Caco-2 (cell line): ENCODE measurements at regions not wholly inside any gene's neighbourhood (a gene's known extent, or its start where the extent isn't known, plus 50 kb on each side); places are given as distances from the start of the nearest gene placed in this dataset.

Experiments used
- BruUV-seq: library from RNA; stranded (reverse); fragments of 400-500 nt; replicated peaks from 2 replicates; lab custom pipeline; 2021; lab: Mats Ljungman, UMichigan
- CTCF ChIA-PET: fragments of 300-600 bp; sonication (Branson Sonifier 250); formaldehyde crosslinking; loops from one replicate; lab custom pipeline; 2022; ENCODE audit warnings: antibody characterized with exemption; lab: Charles Lee
- POLR2A ChIA-PET: fragments of 300-600 bp; sonication (Branson Sonifier 250); formaldehyde crosslinking; loops from one replicate; lab custom pipeline; 2022; ENCODE audit warnings: antibody characterized with exemption; lab: Charles Lee
- DNase-seq, 2 experiments: peaks; one replicate each; pipeline versions ENCODE4 v3.0.0 to v3.0.0-alpha.2; 2020 to 2022
- H3K27me3 ChIP-seq: replicated peaks from 2 replicates; pipeline ENCODE4 v1.6.0; 2011; ENCODE audit warnings: low read length; ENCODE audit not compliant: control insufficient read depth, insufficient read depth
- H3K36me3 ChIP-seq: 2 replicates; pipeline ENCODE4 v1.5.1; 2011; ENCODE audit warnings: low read length; ENCODE audit not compliant: control insufficient read depth, insufficient read depth
- H3K4me1 ChIP-seq: fragments of 250-450 bp; sonication (Bioruptor Pico); 2 replicates; pipeline ENCODE4 v1.5.1; 2020; ENCODE audit warnings: mild to moderate bottlenecking
- H3K4me3 ChIP-seq: 2 replicates; pipeline ENCODE4 v1.5.1; 2011; ENCODE audit warnings: low read depth, mild to moderate bottlenecking, control low read depth, low read length
- H3K9me3 ChIP-seq: fragments of 250-450 bp; sonication (Bioruptor Pico); 2 replicates; pipeline ENCODE4 v1.5.1; 2020; ENCODE audit warnings: mild to moderate bottlenecking, moderate library complexity
- H3K27ac Mint-ChIP-seq: one replicate; pipeline ENCODE4 v1.8.0; 2022; ENCODE audit warnings: mixed read lengths; ENCODE audit not compliant: unreplicated experiment
- H3K27me3 Mint-ChIP-seq: one replicate; pipeline ENCODE4 v1.8.0; 2022; ENCODE audit warnings: mixed read lengths; ENCODE audit not compliant: insufficient read depth, unreplicated experiment
- H3K36me3 Mint-ChIP-seq: one replicate; pipeline ENCODE4 v1.8.0; 2022; ENCODE audit warnings: mild to moderate bottlenecking, mixed read lengths; ENCODE audit not compliant: insufficient read depth, unreplicated experiment
- H3K4me1 Mint-ChIP-seq: one replicate; pipeline ENCODE4 v1.8.0; 2022; ENCODE audit warnings: low read depth, mixed read lengths; ENCODE audit not compliant: unreplicated experiment
- H3K4me3 Mint-ChIP-seq: one replicate; pipeline ENCODE4 v1.8.0; 2022; ENCODE audit warnings: mild to moderate bottlenecking, moderate library complexity, mixed read lengths; ENCODE audit not compliant: unreplicated experiment
- H3K9me3 Mint-ChIP-seq: one replicate; pipeline ENCODE4 v1.8.0; 2022; ENCODE audit warnings: mixed read lengths; ENCODE audit not compliant: unreplicated experiment
- CTCF ChIP-seq, 2 experiments: fragments of 200-600 bp in 1 of 2; IDR thresholded peaks; 1 replicate in 1 of 2; 2 replicates in 1 of 2; pipeline versions ENCODE4 v1.5.1 to v1.8.0; 2011 to 2022; ENCODE audit warnings: antibody characterized with exemption in 1 of 2, control low read depth in 1 of 2, inconsistent platforms in 1 of 2, low read depth in 1 of 2, low read length in 1 of 2, mild to moderate bottlenecking in 1 of 2, moderate library complexity in 1 of 2; ENCODE audit not compliant: insufficient read depth in 1 of 2, severe bottlenecking in 1 of 2, unreplicated experiment in 1 of 2
- intact Hi-C: fragments of 100-400 bp; cut with micrococcal nuclease; formaldehyde crosslinking; loops from one replicate; pipeline ENCODE4 v1.10.0; 2022; ENCODE audit not compliant: unreplicated experiment

- Histone ChIP-seq H3K4me3 (no peak overlapping the region), H3K4me1 (peaks cover 14% of the 10 kb centered on the region), H3K9me3 (no peaks in the 10 kb centered on the region), H3K27me3 (no peaks in the 10 kb centered on the region), H3K36me3 (no peaks in the 10 kb centered on the region)
- intact Hi-C loops: loop anchor here (5.0 to 10.0 kb wide), 3 partner anchors 153 to 345 kb away; partner anchors contain the start of gene VLDLR
- peak; percentile 50 to 57 for DNase-seq
- Mint-ChIP-seq H3K36me3 (no peaks in the 10 kb centered on the region), H3K9me3 (peaks cover 3% of the 10 kb centered on the region), H3K4me3 (no peak overlapping the region), H3K4me1 (peaks cover 6% of the 10 kb centered on the region), H3K27me3 (no peaks in the 10 kb centered on the region), H3K27ac (no peak overlapping the region)
- BruUV-seq: no TSS peak
- ChIA-PET CTCF (no interaction called here), POLR2A (no interaction called here)
- TF ChIP-seq CTCF (IDR thresholded peaks at IDR 0.05; ENCODE audit: insufficient read depth in 1 of 2, low read depth in 1 of 2, low read length in 1 of 2, severe bottlenecking in 1 of 2, unreplicated experiment in 1 of 2): peak; percentile 17 to 32
These were observed 151.8 kb upstream of the VLDLR start for GRCh38 chr9:2469681-2470221.

- H3K4me1 Mint-ChIP-seq: no peaks in the 10 kb centered on the region
- BruUV-seq: no TSS peak
- DNase-seq: no peak
These were observed 147.9 kb upstream of the VLDLR start for GRCh38 chr9:2473681-2474080.

DNA sequence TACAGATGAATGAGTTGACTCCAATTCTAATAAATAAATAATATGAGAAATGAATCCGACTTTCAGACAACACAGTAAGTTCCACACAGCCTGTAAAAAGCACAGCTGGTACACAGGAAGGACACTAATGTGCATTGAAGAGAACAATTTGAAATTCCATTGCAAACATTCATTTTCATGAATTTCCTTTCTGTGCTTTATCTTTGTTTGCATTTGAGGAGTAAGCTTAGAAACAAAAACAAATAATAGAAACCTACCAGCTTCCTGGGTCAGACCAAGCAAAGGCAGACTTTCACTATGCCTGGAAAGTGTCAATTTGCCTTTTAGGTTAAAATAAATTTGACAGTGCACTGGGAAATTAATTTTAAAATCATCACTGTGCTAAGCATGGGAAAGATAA, 143.8 kb upstream of the VLDLR start:
- TF ChIP-seq CTCF (IDR thresholded peaks at IDR 0.05; ENCODE audit: insufficient read depth in 1 of 2, low read depth in 1 of 2, low read length in 1 of 2, severe bottlenecking in 1 of 2, unreplicated experiment in 1 of 2): no peak
- Mint-ChIP-seq H3K27me3 (no peaks in the 10 kb centered on the region), H3K36me3 (no peaks in the 10 kb centered on the region), H3K9me3 (no peaks in the 10 kb centered on the region), H3K27ac (no peak overlapping the region), H3K4me3 (no peak overlapping the region), H3K4me1 (no peaks in the 10 kb centered on the region)
- Histone ChIP-seq H3K4me3 (no peak overlapping the region), H3K9me3 (no peaks in the 10 kb centered on the region), H3K4me1 (0 out of 2 replicates have a peak, but pooled peaks cover 6% of the 10 kb centered on the region), H3K36me3 (no peaks in the 10 kb centered on the region), H3K27me3 (no peaks in the 10 kb centered on the region)
- intact Hi-C loops: no loop called here
- DNase-seq: no peak
- ChIA-PET CTCF (no interaction called here), POLR2A (no interaction called here)
- no TSS peak for BruUV-seq

More at GRCh38 chr9:2473681-2474080, 147.9 kb upstream of the VLDLR start:
- intact Hi-C loops: no loop called here
- Histone ChIP-seq H3K4me3 (no peak overlapping the region), H3K27me3 (no peaks in the 10 kb centered on the region), H3K4me1 (no peaks in the 10 kb centered on the region), H3K9me3 (no peaks in the 10 kb centered on the region), H3K36me3 (no peaks in the 10 kb centered on the region)
- ChIA-PET CTCF (no interaction called here), POLR2A (no interaction called here)
- H3K27me3 Mint-ChIP-seq: no peaks in the 10 kb centered on the region
- H3K4me3 Mint-ChIP-seq: no peak overlapping the region
- no peaks in the 10 kb centered on the region for H3K36me3 Mint-ChIP-seq
- TF ChIP-seq CTCF (IDR thresholded peaks at IDR 0.05; ENCODE audit: insufficient read depth in 1 of 2, low read depth in 1 of 2, low read length in 1 of 2, severe bottlenecking in 1 of 2, unreplicated experiment in 1 of 2): no peak
- no peaks in the 10 kb centered on the region for H3K9me3 Mint-ChIP-seq
- H3K27ac Mint-ChIP-seq: no peak overlapping the region
